GM21390 (cell line): ENCODE measurements at regions not wholly inside any gene's neighbourhood (a gene's known extent, or its start where the extent isn't known, plus 50 kb on each side); places are given as distances from the start of the nearest gene placed in this dataset.
"Not testable (repeated sequence)": the region's sequence is repeated elsewhere in the genome, so short reads cannot be mapped to it uniquely, and the experiment has no call there.

ENCODE experiments used
- ATAC-seq: cut with Tn5 transposase; IDR thresholded peaks from one replicate; pipeline ENCODE4 v1.9.1; 2021; ENCODE audit not compliant: unreplicated experiment

GRCh38 chr10:89944138-89944537, 242.7 kb downstream of the KIF20B start:
- no peak for ATAC-seq

GRCh38 chr10:89946106-89946505, 244.7 kb downstream of the KIF20B start:
- ATAC-seq, result no peak

GRCh38 chr10:89949496-89949895, 248.1 kb downstream of the KIF20B start:
- ATAC-seq, result no peak

GRCh38 chr10:89952325-89952724, 250.9 kb downstream of the KIF20B start:
- ATAC-seq, result no peak

GRCh38 chr10:89952751-89953150, 251.4 kb downstream of the KIF20B start:
- ATAC-seq, result no peak

GRCh38 chr10:89954061-89954460, 252.7 kb downstream of the KIF20B start:
- ATAC-seq, result no peak

- ATAC-seq, result no peak
Measured at GRCh38 chr10:89954787-89955566, 253.6 kb downstream of the KIF20B start.

GRCh38 chr10:89959433-89960110, 258.2 kb downstream of the KIF20B start:
- ATAC-seq, result peak; percentile 54

GRCh38 chr10:89963451-89964102, 262.2 kb downstream of the KIF20B start:
- no peak for ATAC-seq

GRCh38 chr10:89966211-89966610, 264.8 kb downstream of the KIF20B start:
- no peak for ATAC-seq

GRCh38 chr10:89973326-89973725, 271.9 kb downstream of the KIF20B start:
- no peak for ATAC-seq

GRCh38 chr10:89975071-89975470, 273.7 kb downstream of the KIF20B start:
- no peak for ATAC-seq

- no peak for ATAC-seq
Measured at GRCh38 chr10:89975771-89976170, 274.4 kb downstream of the KIF20B start.

- ATAC-seq, result no peak
Measured at GRCh38 chr10:89978081-89978480, 276.7 kb downstream of the KIF20B start.

GRCh38 chr10:89979726-89980125, 278.3 kb downstream of the KIF20B start:
- ATAC-seq, result no peak

- ATAC-seq, result no peak
Measured at GRCh38 chr10:89980166-89980565, 278.8 kb downstream of the KIF20B start.

- ATAC-seq, result no peak
Measured at GRCh38 chr10:89981891-89982290, 280.5 kb downstream of the KIF20B start.

GRCh38 chr10:89985446-89985845, 284.1 kb downstream of the KIF20B start:
- no peak for ATAC-seq

GRCh38 chr10:89988361-89988760, 287.0 kb downstream of the KIF20B start:
- not testable (repeated sequence) for ATAC-seq

- no peak for ATAC-seq
Measured at GRCh38 chr10:89992575-89992974, 291.2 kb downstream of the KIF20B start.

- no peak for ATAC-seq
Measured at GRCh38 chr10:90007226-90007625, 305.8 kb downstream of the KIF20B start.

- ATAC-seq, result not testable (repeated sequence)
Measured at GRCh38 chr10:90011281-90011680, 309.9 kb downstream of the KIF20B start.
